Activated CD4-positive, alpha-beta T cell treated with anti-CD3 and anti-CD28 coated beads, Interleukin-2, amount 10 ng/mL, durations not matched to agents 7 days and 5 days (primary cell): ENCODE measurements at regions not wholly inside any gene's neighbourhood (a gene's known extent, or its start where the extent isn't known, plus 50 kb on each side); places are given as distances from the start of the nearest gene placed in this dataset.
"Not testable (repeated sequence)": the region's sequence is repeated elsewhere in the genome, so short reads cannot be mapped to it uniquely, and the experiment has no call there.

Source experiments
- CTCF ChIA-PET: fragments of 350-600 bp; sonication (Branson Sonifier 250); formaldehyde crosslinking; loops from one replicate; lab custom pipeline; 2021; ENCODE audit warnings: antibody characterized with exemption; lab: Charles Lee
- POLR2A ChIA-PET: fragments of 350-600 bp; sonication (Branson Sonifier 250); formaldehyde crosslinking; loops from one replicate; lab custom pipeline; 2021; ENCODE audit warnings: antibody characterized with exemption; lab: Charles Lee
- DNase-seq: peaks from one replicate; pipeline ENCODE4 v3.0.0-alpha.2; 2020
- H3K27ac Mint-ChIP-seq: one replicate; pipeline ENCODE4 v1.8.0; 2021; ENCODE audit warnings: mild to moderate bottlenecking, moderate library complexity, mixed read lengths
- H3K27me3 Mint-ChIP-seq: one replicate; pipeline ENCODE4 v1.8.0; 2021; ENCODE audit warnings: mixed read lengths
- H3K36me3 Mint-ChIP-seq: one replicate; pipeline ENCODE4 v1.8.0; 2021; ENCODE audit warnings: low read depth, mixed read lengths
- H3K4me1 Mint-ChIP-seq: one replicate; pipeline ENCODE4 v1.8.0; 2021; ENCODE audit warnings: mixed read lengths
- H3K4me3 Mint-ChIP-seq: one replicate; pipeline ENCODE4 v1.8.0; 2021; ENCODE audit warnings: mild to moderate bottlenecking, moderate library complexity, mixed read lengths
- H3K9me3 Mint-ChIP-seq: one replicate; pipeline ENCODE4 v1.8.0; 2021; ENCODE audit warnings: mixed read lengths

DNA sequence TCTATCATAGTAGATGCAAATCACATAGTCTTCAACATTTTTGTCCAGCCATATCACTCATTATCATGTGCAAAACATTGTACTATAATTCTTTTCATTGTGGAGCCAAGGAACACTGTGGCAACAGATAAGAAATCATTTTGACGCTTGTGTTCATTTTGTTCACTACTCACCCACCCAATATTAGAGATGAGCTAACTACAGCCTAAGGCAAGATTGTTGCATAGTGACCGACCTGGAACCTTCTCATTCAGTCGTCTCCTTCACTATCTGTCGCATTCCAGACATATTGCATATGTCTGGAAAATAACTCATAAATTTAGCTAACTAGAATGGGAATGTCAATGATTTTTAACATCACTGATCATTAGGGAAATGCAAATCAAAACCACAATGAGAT, 270.3 kb downstream of the CGGBP1 start:
- DNase-seq: no peak
- Mint-ChIP-seq H3K27me3 (peaks cover 33% of the 10 kb centered on the region), H3K27ac (no peak overlapping the region), H3K4me1 (peaks cover 9% of the 10 kb centered on the region), H3K36me3 (no peaks in the 10 kb centered on the region), H3K9me3 (no peaks in the 10 kb centered on the region), H3K4me3 (no peak overlapping the region)
- POLR2A ChIA-PET: no interaction called here
- CTCF ChIA-PET: no interaction called here

DNA sequence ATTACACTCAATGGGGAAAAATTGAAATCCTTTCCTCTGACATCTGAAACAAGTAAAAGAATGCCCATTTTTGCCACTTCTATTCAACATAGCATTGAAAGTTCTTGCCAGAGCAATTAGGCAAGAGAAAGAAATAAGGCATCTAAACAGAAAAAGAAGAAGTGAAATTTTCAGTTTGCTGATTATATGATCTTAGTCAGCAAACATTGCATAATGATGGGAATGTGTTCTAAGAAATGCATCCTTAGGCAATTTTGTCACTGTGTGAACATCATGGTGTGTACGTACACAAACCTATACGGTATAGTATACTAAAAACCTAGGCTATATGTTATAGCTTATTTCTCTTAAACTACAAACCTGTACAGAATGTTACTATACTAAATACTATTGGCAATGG, 278.0 kb downstream of the CGGBP1 start:
- Mint-ChIP-seq H3K4me3 (no peak overlapping the region), H3K4me1 (no peaks in the 10 kb centered on the region), H3K36me3 (no peaks in the 10 kb centered on the region), H3K9me3 (no peaks in the 10 kb centered on the region), H3K27me3 (peaks cover 7% of the 10 kb centered on the region), H3K27ac (no peak overlapping the region)
- DNase-seq: no peak
- ChIA-PET CTCF (no interaction called here), POLR2A (no interaction called here)

DNA sequence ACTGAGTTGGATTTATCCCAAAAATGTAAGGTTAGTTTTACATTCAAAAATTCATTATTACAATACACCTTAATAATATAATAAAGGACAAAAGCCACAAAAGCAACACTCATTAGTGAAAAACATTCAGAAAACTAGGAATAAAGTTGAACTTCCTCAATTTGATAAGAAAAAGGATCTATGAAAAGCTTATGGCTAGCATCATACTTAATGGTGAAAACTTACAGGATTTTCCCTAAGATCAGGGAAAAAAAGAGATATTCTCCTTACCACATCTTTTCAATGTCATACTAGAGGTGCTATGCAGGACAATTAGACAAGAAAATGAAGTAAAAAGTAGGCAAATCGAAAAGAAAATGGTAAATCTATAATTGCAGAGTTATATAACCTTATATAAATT, 279.9 kb downstream of the CGGBP1 start:
- Mint-ChIP-seq H3K9me3 (no peaks in the 10 kb centered on the region), H3K36me3 (no peaks in the 10 kb centered on the region), H3K4me1 (no peaks in the 10 kb centered on the region), H3K4me3 (no peak overlapping the region), H3K27me3 (peaks cover 12% of the 10 kb centered on the region), H3K27ac (no peak overlapping the region)
- CTCF ChIA-PET: no interaction called here
- DNase-seq: no peak
- POLR2A ChIA-PET: no interaction called here

DNA sequence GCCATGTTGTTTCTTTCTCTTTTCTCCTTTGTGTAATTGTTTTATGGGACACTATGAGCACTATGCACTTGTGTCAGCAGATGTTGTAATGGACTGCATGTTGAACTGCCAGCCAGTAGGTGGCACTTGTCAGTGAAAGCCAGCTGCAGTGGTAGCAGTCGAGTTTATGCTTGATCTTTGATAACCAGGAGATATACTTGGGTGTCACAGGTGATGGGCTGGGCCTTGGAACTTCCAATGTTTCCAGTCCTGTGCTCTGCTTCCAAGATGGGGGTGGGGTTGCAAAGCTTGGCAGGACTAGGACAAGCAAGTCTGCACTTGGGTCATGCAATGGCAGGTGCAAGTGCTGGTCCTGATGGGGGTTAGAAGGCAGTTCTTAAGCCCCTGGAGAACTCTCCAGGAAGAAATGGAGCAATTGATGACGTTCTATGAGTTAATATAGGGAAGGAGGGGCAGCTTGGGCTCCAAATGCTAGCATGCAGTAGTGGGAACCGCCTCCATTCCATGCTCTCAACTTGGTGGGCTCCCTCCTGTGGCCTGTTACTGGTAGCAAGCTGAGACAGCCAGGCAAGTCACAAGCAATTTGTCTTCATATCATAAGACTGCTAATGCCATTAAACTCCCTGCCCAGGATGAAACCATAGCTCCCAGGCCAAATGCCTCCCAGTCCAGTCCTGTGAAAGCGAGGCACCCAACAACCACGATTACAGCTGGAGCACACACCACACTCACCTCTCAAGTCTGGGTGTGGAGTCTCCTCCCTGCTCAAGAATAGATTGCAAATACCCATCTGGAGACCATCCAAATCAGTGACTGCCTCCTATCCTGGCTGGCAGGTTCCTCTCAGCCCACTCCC, 287.2 kb downstream of the CGGBP1 start:
- H3K9me3 Mint-ChIP-seq: no peaks in the 10 kb centered on the region
- H3K4me3 Mint-ChIP-seq: no peak overlapping the region
- no peaks in the 10 kb centered on the region for H3K4me1 Mint-ChIP-seq
- DNase-seq: peak; percentile 56
- ChIA-PET POLR2A (no interaction called here), CTCF (interaction anchor here (0.6 to 1.1 kb wide), 3 partner anchors 15 to 343 kb away, joined by 3 to 4 read pairs (median 4); no protein-coding TSS in a partner anchor)
- H3K36me3 Mint-ChIP-seq: no peaks in the 10 kb centered on the region
- no peak overlapping the region for H3K27ac Mint-ChIP-seq
- H3K27me3 Mint-ChIP-seq: peaks cover 30% of the 10 kb centered on the region

DNA sequence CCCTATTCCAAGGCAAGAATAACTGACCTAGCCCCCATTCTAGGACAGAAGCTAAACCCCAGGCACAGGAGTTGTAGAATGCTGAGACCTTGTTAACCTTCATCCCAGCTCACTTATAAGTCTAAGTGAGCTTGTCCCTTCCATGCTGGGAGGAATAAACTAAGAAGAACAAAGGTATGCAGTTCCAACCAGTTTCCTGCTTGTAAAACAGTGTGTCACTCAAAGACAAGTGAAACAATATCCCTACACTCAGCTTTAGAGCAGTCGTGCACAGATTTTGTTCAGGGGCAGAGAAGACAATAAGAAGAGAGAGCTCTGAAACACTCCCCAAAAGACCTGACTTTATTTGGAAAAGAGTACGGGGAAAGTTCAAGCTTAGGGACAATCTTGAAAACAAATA, 292.1 kb downstream of the CGGBP1 start:
- Mint-ChIP-seq H3K27ac (no peak overlapping the region), H3K36me3 (no peaks in the 10 kb centered on the region), H3K4me3 (no peak overlapping the region), H3K9me3 (no peaks in the 10 kb centered on the region), H3K4me1 (no peaks in the 10 kb centered on the region), H3K27me3 (peaks cover 20% of the 10 kb centered on the region)
- POLR2A ChIA-PET: no interaction called here
- CTCF ChIA-PET: interaction anchor here (0.7 kb wide), 1 partner anchor 252 kb away, joined by 4 read pairs; no protein-coding TSS in a partner anchor
- no peak for DNase-seq

DNA sequence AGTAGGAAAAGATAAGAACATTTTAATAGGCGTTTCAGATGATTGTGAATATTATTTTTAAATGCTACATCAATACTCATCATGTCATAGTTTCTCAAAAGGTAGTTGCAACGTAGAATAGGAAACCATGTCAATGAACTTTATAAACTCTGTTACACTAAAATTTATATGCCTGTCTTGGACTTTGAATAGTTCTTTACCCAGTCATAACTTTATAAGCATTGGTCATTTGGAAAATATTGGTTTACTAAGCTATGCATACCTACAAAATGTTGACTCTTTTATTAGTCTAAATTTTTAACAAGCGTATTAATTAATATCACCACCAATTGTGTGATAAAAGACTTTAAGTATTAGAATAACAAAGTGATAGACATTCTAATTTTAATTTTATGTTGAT, 293.5 kb downstream of the CGGBP1 start:
- Mint-ChIP-seq H3K4me1 (no peaks in the 10 kb centered on the region), H3K27me3 (peaks cover 18% of the 10 kb centered on the region), H3K36me3 (no peaks in the 10 kb centered on the region), H3K27ac (no peak overlapping the region), H3K4me3 (no peak overlapping the region), H3K9me3 (no peaks in the 10 kb centered on the region)
- DNase-seq: no peak
- POLR2A ChIA-PET: no interaction called here
- CTCF ChIA-PET: no interaction called here

DNA sequence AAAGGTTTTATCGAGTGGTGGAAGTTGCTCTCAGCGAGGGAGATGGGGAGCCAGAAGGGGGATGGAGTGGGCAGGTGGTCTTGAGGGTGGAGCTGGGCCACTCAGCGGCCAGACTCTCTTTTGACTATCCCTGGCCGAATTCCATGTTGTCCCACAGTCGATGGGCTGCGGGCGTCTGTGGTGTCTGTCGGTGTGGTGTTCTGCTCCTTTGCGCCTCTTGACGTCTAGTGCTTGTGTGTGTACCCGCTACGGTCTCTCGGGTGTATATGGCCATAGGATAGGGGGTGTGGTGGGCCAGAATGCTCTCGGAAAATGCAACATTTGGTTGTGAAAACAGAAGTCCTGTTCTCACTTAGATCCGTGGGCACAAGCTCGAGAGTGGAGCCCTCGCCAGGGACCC, 297.0 kb downstream of the CGGBP1 start:
- no peak overlapping the region for H3K4me3 Mint-ChIP-seq
- no peak for DNase-seq
- no peaks in the 10 kb centered on the region for H3K4me1 Mint-ChIP-seq
- POLR2A ChIA-PET: no interaction called here
- CTCF ChIA-PET: no interaction called here
- no peak overlapping the region for H3K27ac Mint-ChIP-seq
- H3K27me3 Mint-ChIP-seq: no peaks in the 10 kb centered on the region
- H3K36me3 Mint-ChIP-seq: no peaks in the 10 kb centered on the region
- H3K9me3 Mint-ChIP-seq: no peaks in the 10 kb centered on the region

DNA sequence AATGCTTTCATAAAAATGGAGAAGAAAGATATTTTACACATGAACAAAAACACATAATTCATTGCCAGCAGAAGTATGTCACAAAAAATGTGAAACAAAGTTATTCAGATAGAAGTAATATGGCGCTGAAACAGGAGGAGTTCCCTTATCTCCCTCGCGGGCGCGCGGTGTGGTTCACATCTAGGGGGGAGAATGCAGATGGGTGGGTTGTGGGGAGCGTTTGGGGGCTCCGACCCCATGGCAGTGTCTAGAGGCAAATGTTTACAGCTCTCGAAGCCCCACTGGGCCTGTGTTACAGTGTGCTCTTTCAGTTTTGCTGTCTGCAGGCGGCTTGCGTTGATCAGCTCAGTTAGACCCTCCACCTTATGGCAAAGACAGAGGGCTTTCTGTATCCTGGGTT, 297.5 kb downstream of the CGGBP1 start:
- no peaks in the 10 kb centered on the region for H3K36me3 Mint-ChIP-seq

DNA sequence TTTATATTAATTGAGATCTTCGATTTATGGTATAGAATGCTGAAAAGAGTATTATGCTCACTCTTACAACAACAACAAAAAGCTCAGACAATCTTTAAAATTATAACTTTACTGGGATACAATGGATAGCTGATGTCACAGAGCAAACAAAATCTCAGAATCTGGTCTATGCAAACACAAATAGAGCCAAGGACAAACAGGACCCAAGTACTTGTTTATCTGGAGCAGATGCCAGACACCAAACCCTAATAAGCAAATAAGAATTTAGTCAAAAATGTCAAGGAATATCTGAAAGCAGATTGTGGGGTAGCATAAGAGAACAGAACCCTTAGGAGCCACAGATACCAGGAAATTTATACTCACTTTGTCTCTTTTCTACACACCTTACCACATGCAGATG, 302.2 kb downstream of the CGGBP1 start:
- no peaks in the 10 kb centered on the region for H3K36me3 Mint-ChIP-seq
- ChIA-PET CTCF (no interaction called here), POLR2A (no interaction called here)
- H3K27me3 Mint-ChIP-seq: peaks cover 2% of the 10 kb centered on the region
- DNase-seq: no peak
- H3K4me3 Mint-ChIP-seq: no peak overlapping the region
- H3K4me1 Mint-ChIP-seq: no peaks in the 10 kb centered on the region
- H3K27ac Mint-ChIP-seq: no peak overlapping the region
- H3K9me3 Mint-ChIP-seq: no peaks in the 10 kb centered on the region

More for the DNA sequence above, 297.5 kb downstream of the CGGBP1 start:
- Mint-ChIP-seq H3K27ac (no peak overlapping the region), H3K9me3 (no peaks in the 10 kb centered on the region), H3K27me3 (no peaks in the 10 kb centered on the region), H3K4me3 (no peak overlapping the region), H3K4me1 (no peaks in the 10 kb centered on the region)
- ChIA-PET POLR2A (no interaction called here), CTCF (no interaction called here)
- no peak for DNase-seq

DNA sequence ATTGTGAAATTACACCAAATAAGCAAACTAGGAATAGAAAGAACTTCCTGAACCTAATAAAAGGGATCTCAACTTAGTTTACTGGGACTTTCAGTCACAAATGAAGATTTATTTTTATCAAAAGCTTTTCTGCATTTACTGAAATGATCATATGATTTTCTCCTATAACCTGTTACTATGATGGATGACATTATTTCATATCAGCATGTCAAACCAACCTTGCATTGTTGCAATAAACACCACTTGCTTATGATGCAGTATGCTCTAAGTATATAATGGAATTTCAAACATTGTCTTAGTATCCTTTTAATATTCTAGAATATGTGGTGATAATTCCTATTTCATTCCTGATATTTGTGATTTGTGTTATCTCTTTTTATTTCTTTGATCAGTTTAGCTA, 303.0 kb downstream of the CGGBP1 start:
- CTCF ChIA-PET: no interaction called here
- H3K27me3 Mint-ChIP-seq: peaks cover 2% of the 10 kb centered on the region
- POLR2A ChIA-PET: no interaction called here
- DNase-seq: no peak
- no peaks in the 10 kb centered on the region for H3K4me1 Mint-ChIP-seq
- no peak overlapping the region for H3K27ac Mint-ChIP-seq
- H3K9me3 Mint-ChIP-seq: no peaks in the 10 kb centered on the region
- H3K4me3 Mint-ChIP-seq: no peak overlapping the region
- no peaks in the 10 kb centered on the region for H3K36me3 Mint-ChIP-seq

DNA sequence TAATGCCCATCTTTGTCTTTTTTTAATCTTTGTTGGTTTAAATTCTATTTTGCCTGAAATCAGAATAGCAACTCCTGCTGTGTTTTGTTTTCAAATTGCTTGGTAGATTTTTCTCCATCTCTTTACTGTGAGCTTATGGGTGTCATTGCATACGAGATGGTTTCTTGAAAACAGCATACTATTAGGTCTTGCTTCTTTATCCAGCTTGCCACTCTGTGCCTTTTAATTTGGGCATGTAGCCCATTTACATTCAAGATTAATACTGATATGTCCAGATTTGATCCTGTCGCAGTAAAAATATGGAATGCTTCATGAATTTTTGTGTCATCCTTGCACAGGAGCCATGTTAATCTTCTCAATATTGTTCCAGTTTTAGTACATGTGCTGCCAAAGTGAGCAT, 316.6 kb downstream of the CGGBP1 start:
- ChIA-PET CTCF (no interaction called here), POLR2A (no interaction called here)
- peaks cover 6% of the 10 kb centered on the region for H3K9me3 Mint-ChIP-seq
- H3K4me3 Mint-ChIP-seq: no peak overlapping the region
- H3K36me3 Mint-ChIP-seq: no peaks in the 10 kb centered on the region
- no peak for DNase-seq
- no peaks in the 10 kb centered on the region for H3K27me3 Mint-ChIP-seq
- H3K4me1 Mint-ChIP-seq: no peaks in the 10 kb centered on the region
- no peak overlapping the region for H3K27ac Mint-ChIP-seq

DNA sequence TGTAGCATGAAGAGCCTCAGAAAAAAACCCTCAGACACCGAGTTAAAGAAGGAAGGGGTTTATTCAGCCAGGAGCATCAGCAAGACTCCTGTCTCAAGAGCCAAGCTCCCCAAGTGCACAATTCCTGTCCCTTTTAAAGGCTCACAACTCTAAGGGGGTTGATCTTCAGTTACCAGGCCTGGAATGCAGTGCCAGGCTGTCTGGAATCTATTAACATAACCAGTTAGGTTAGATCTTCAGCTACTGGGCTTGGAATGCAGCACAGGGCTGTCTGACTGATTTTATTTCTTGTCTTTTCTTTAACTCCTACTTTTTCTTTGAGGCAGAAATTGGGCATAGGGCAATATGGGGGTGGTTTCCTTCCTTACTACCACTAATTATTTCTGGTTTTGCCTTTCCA, 317.9 kb downstream of the CGGBP1 start:
- H3K27ac Mint-ChIP-seq, H3K27me3 Mint-ChIP-seq, H3K9me3 Mint-ChIP-seq, CTCF ChIA-PET, DNase-seq, POLR2A ChIA-PET, H3K36me3 Mint-ChIP-seq, H3K4me1 Mint-ChIP-seq, H3K4me3 Mint-ChIP-seq: not testable (repeated sequence)

DNA sequence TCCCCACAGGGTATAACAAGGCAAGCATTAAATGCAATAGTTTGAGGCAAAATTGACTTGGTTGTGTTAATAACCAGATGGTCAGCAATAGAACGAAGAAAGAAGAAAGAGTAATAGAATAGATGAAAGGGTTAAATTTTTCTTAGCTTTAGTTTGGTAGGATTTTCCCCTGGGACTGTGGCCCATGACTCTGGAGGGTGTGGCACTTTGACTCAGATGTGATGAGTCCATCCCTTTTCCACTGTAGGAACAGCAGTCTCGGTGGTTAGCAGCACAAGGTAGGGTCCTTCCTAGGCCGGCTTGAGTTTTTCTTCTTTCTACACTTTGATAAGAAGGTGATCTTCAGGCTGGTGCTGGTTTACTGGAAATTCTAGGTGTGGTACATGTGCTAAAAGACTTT, 321.0 kb downstream of the CGGBP1 start:
- H3K27me3 Mint-ChIP-seq, H3K4me1 Mint-ChIP-seq, POLR2A ChIA-PET, H3K27ac Mint-ChIP-seq, DNase-seq, H3K4me3 Mint-ChIP-seq, CTCF ChIA-PET, H3K9me3 Mint-ChIP-seq, H3K36me3 Mint-ChIP-seq: not testable (repeated sequence)
